Limb (tissue), 2 donors: ENCODE measurements at regions not wholly inside any gene's neighbourhood (a gene's known extent, or its start where the extent isn't known, plus 50 kb on each side); places are given as distances from the start of the nearest gene placed in this dataset.
"Not testable (repeated sequence)": the region's sequence is repeated elsewhere in the genome, so short reads cannot be mapped to it uniquely, and the experiment has no call there.

Experiments
- DNase-seq, 2 donors: peaks; one replicate each; pipeline ENCODE4 v3.0.0-alpha.2; 2016; ENCODE audit errors: extremely low spot score in 2 of 2

DNA sequence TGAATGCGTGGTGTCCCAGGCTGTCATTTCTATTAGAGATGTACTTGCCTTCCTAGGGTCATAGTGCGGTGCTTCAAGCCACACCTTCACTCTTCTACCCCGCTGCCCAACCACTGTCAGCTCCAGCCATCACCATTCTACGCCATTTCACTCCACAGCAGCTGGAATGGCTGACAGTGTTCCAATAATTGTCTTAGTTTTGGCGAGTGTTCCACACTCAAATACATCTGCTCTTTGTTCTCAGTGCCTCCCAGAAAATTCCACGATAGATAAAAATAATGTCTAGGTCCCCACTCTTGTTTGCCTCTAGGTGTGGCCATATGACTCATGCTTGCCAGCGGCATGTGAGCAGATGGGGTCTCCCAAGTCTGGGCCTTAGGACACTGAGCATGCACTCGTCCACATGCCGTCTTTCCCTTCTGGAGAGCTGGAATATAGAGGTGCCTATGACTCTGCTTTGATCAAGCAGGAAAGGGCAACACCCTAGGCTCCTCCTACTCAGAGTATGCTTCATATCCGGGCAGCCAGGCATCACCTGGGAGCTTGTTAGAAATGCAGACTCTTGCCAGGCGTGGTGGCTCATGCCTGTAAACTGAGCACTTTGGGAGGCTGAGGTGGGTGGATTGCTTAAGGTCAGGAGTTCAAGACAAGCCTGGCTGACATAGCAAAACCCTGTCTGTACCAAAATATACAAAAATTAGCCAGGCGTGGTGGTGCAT, 163.0 kb downstream of the BRMS1L start:
- DNase-seq: no peak

DNA sequence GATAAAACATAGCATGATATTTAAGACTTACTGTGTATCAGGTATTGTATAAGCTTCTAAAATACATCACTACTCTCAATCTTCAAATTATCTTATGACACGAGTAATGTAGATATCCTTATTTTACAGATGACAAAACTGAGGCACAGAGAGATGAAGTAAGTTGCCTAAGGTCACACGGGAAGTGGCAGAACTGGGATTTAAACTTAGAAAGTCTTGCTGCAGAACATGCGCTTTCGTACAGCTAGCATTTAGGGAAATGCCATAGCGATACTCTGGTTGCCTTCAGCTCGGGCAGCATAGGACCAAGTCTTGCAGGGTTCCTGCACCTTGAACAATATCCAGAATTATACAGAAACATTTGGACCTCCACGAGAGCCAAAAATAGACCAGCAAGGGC, 162.4 kb downstream of the BRMS1L start:
- DNase-seq: no peak

DNA sequence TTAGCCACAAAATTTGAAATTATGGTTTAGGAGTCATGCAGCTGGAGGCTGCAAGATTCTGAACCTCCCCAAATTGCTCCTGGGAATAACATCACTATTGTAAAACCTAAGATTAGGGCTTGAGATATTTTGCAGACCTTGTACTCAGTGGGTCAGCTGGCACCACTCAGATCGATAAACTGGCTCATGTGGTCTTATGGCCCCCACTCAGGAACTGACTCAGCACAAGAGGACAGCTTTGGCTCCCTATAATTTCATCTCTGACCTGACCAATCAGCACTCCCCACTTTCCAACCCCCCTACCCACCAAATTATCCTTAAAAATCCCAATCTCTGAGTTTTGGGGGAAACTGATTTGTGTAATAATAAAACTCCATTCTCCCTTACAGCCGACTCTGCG, 161.6 kb downstream of the BRMS1L start:
- DNase-seq: no peak

DNA sequence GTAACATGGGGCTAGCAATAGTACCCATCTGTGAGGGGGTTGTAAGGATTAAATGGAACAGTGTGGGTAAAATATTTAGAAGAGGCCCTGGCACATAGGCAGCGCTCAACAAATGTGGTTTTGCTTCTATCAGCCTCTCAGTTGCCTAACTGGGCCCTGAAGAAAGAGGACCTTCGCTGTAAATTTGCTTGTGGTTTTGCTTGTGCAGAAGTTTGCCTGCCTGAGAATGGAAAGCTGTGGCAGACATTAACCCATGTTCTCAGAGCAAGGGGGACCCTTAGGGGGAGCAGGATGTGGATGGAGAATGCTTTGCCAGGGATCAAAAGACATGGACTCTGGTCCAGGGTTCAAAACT, 160.1 kb downstream of the BRMS1L start:
- no peak for DNase-seq

DNA sequence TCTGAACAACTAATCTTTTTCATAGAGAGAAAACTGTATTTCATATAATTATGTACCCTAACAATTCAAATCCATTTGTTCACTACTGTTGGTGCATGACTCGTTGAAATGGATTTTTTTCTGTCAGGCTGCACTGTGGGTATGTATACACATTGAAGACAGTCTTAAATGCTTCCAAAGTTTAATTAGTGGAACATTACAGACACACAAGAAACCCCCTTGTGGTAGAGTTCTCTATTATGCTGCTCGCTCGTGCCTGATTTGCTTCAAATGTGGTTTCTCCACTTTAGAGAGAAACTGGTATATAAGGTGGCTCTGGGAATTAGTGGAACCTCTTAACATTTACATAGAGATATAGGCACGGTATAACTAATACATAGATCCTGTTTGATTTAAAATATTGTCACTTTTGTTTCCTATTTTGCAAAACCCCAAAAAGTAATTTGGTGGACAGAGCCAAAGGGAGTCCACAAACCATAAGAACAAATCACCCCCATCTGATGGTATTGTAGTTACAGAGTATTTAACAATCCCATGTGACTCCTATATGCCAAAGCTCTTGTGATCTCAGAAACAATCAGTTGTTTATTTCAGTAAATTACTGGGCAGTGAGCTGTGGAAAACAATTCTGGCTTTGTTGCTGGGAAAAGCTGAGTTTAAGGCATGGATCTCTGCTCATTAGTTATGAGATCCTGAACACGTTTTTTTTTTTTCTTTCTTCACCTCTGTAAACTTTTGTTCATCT, 159.5 kb downstream of the BRMS1L start:
- DNase-seq: no peak

DNA sequence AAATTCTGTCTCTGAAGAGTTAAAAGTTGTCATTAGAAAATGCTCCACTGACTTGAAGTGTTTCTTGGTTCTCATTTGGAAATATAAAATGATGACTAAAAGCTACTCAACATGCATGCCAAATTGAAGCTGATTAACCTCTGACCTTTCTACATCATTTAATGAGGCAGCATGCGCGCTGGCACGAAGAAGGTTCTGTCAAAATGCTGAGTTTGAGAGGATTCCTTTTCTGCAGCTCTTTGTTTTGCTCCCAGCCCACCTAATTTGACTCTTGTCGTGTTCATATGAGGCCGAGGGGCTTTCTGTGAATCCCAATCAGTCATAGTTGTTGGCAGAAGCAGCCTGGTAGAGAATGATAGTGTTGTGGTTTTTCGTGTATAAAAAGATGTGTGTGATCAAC, 153.4 kb downstream of the BRMS1L start:
- no peak for DNase-seq

DNA sequence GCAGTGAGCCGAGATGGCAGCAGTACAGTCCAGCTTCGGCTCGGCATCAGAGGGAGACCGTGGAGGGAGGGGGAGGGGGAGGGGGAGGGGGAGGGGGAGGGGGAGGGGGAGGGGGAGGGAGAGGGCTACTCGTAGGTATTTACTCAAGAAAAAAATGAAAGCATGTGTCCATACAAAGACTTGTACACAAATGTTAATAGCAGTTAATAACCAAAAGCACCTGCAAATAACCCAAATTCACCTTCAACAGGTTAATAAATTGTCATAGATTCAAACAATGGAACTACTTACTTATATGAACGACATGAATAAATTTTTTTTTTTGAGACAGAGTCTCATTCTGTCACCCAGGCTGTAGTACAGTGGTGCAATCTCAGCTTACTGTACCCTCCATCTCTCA, 152.4 kb downstream of the BRMS1L start:
- DNase-seq: no peak

DNA sequence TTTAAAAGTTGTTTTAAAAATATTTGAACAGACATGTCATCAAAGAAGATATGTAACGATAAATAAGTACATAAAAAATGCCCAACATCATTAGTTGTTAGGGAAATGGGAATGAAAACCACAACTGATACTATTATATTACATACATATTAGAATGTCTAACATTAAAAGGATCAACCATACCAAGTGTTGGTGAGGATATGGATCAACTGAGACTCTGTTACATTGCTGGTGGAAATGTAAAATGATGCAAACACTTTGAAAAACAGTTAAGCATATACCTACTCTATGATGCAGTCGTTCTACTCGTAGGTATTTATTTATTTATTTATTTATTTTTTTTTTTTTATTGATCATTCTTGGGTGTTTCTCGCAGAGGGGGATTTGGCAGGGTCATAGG, 149.7 kb downstream of the BRMS1L start:
- no peak for DNase-seq

DNA sequence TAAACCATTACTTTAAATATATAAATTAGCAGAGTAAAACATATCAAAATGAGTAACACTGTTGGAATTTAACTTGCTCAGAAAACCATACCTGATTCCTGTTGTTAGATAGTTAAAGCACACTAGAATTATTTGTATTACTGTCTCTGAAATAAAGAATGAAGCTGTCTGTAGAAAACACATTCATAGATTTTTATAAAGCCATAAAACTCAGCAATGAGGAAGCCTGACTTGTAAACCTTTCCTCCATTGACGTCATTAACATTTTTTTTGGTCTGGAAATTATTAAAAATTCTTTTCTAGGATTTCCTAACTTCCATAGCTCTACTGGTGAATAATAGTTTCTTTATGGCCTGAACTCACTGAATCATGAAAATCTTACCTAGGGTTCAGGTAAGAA, 147.6 kb downstream of the BRMS1L start:
- DNase-seq: no peak

DNA sequence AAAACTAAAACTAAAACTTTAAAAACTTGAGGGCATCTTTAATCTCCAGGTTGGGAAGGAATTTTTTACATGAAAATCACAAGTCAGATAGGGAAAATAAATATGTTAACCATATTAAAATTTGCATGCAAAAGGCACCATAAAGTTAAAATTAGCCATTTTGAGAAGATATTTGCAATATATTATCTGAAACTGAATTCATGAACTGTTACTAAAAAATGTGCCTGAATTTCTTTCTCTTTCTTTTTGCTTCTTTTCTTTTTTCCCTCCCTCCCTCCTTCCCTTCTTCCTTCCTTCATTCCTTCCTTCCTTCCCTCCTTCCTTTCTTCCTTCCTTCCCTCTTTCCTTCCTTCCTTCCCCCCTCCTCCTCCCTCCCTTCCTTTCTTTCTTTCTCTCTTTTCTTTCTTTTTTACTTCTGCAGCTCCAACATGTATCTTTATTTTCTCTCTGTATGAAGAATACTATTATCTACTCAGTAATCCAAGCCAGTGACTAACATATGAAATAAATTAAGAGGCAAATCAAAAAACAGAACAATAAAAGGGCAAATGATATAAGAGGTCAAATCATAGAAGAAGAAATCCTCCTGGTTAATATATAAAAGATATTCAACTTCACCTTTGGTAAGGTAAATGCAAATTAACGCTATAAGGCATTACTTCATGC, 146.0 kb downstream of the BRMS1L start:
- DNase-seq: no peak

DNA sequence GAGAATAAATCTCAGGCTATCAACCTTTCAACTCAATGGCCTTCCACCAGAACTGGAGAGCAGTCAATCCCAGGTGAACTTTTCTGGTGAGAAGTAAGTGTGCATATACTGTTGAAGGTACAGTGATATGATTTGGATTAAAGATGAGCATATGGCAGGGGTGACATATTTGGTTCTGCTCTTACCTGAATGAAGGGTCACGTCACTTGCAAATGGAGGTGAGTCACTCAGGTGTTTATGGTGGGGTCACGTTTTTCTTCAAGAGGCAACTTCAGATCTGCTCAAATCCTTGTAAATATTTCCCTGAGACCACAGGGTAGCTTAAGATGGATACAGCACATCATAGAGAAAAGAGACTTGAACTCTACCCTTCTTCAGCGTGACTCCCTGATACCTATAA, 143.2 kb downstream of the BRMS1L start:
- DNase-seq: no peak

DNA sequence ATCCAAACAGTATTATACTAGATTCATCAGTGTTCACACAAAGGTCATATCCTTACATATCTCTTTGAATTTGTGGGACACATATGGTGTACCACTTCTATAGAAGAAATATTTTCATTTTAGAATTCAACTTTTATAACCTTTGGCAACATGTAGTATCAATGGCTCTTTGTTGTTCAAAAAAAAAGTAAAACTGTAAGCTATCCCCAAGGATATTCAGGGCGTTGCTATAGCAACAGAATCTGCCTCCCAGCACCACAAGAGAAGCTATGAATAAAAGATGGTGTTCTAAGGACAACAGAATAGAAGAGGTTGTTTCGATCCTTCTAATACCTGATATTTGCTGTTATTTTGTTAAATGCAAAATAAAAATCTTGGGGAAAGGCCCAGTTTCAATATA, 139.3 kb downstream of the BRMS1L start:
- no peak for DNase-seq

DNA sequence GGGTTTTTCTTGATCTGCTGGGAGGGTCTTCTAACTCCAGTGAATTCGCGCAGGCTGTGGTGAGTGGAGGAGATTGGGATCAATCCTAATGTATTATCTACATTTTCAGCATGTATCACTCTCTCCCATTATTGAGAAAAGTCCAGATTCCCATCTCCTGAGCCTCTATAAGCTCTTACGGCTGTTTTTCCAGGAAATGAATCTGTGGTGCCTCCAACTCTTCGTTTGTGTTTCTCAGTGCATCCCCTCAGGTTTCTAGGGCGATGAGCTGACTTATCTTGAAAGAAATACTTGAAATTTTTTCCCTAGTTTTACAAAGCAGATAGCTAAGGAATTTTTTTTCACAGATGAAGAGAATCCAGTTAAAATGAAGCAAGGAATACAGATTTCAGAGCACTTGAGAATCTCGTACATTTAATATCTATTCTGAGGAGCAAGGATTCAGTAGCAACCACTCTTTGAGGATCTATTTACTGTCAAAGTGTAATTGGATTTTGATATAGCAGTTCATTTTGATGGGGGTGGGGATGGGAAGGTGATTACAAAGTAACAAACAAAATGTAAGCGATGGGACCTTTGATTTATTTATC, 138.7 kb downstream of the BRMS1L start:
- DNase-seq: no peak

DNA sequence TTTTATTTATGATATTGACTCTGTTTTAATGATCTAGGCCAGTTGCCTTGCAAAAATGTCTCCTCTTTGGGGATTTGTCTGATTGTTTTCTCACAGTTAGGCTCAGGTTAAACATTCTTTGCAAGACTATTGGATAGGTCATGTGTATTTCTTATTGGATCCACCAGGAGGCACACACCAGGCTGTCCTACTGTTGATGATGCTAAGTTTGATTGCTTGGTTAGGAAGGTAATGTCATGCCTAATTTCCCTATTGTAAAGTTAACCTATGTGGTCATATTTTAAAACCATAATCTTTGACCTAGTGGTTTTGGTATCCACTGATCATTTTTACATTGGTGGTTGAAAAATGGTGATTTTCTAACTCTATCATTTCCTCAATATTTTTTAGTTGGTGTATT, 137.1 kb downstream of the BRMS1L start:
- no peak for DNase-seq

DNA sequence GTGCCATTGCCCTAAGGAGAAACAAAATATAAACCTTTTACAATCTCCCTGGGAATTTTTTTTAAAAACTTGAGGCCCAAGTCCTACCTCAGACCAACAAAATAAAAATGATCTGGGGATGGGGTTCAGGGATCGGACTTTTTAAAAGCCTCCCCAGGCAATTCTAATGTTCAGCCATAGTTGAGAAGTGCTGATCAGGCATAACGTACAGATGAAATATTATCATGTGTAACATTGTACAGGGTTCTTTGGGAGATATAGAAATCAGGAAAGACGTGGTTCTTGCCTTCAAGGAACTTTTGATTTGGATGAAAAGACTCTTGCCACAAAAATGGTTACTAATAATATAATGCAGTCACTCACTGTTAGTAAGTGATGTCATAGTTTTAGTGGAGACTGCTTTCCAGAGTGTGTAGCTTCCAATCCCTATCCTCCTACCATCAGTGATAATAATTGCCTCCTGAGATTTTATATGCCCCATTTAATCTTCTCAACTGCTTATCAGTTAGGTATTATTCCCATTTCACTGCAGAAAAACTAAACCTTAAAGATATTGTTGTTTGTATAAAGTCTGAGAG, 135.6 kb downstream of the BRMS1L start:
- DNase-seq: no peak

DNA sequence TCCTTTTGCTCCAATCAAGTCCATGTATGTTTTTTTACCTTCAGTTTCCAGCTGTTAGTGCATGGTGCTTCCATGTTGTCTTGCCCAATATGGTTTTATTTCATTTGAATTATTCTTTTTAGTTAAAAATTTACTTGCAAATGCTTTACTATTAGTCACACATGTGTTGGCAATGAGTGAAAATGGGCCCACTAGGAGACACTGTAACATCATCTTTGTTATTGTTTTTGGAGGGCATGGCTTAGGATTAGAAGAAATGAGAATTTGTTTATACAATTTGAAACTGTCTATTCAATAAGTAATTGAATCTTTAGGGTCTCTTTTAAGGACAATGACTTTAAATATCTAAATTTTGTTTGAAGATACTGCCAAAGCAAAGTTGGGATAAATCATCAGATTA, 133.7 kb downstream of the BRMS1L start:
- DNase-seq: no peak

DNA sequence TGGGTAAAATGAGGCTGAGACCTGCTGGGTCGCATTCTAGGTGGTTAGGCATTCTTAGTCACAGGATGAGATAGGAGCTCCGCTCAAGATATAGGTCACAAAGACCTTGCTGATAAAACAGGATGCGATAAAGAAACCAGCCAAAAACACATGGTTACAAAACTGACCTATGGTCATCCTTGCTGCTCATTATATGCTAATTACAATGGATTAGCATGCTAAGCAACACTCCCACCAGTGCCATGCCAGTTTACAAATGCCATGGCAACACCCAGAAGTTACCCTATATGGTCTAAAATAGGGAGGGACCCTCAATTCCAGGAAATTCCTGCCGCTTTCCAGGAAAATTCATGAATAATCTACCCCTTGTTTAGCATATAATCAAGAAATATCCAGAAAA, 132.4 kb downstream of the BRMS1L start:
- DNase-seq: no peak

DNA sequence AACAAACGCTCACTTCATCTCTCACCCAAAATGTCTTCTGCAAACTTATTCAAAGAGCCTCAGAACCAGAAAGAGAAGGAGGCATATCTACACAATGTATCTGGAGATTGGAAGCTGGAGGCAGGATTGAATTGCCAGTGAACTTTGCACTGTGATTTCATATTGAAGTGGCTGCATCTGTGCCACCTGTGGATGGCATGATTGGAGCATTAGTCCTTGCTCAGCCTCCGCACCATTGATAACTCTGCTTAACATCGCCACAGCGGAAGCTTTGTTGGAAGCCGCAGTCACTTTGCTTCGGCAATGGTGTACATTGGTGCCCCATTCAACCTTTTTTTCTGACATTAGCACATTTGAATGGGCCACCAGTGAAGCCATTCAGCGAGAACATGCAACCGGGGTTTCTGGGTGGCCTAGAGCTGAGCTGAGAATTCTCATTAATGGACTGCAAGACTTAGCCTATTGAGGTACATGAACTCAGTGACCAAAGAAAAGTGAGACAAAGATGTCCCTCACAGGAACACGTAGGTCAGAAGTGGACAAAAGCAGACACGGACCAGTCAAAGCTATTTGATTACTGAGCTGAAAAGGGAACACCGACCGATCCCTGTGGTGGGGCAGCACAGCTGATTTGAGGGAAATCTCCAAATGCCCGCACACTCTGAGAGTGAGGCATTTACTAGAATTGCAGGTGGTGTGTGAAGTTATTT, 130.4 kb downstream of the BRMS1L start:
- DNase-seq: no peak

DNA sequence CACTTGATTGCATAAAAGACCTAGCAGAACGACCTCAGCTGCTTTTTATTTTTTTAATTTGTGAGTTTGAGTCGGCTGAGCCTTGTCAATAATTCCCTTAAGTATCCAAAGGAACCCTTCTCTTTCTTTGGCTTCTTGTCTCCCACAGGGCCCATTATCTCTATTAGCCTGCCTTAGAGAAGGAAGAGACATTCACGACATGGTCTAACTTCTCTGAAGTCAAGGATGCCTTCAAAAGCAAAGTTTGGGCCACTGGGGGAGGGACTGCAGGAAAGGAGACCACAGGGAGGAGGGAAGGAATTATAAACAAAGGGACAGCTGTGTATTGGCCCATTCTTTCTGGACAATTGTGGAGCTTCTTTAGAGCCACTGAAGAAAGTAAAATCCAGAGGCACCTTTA, 126.4 kb downstream of the BRMS1L start:
- no peak for DNase-seq

DNA sequence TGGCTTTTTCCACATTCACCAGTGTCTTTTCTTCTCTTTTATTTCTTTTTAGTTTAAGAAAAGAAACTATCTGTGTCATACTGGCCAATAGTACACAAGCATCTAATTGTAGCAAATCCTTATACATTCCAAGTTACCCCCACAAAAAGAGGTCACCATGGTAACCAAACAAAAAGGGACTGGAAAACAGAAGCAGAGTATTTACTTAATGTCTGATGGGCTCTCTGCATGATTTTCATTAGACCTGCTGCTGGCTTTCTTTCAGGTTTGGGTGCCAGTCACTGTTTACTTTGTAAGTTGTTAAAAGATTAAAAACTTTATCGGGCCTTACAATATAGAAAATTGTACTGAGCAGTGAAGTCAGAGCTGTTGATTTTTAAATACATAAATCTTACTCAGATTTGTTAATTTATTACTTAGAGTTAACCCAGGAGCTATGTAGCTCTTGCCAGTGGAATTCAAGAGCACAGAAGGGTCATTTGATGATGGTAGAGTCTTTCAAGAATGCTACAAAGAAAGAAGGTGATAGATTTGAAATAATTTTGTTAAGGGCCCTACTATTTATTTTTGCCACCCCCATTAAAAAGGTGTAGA, 123.9 kb downstream of the BRMS1L start:
- peak in 1 of 2 donors; percentile 44 for DNase-seq

DNA sequence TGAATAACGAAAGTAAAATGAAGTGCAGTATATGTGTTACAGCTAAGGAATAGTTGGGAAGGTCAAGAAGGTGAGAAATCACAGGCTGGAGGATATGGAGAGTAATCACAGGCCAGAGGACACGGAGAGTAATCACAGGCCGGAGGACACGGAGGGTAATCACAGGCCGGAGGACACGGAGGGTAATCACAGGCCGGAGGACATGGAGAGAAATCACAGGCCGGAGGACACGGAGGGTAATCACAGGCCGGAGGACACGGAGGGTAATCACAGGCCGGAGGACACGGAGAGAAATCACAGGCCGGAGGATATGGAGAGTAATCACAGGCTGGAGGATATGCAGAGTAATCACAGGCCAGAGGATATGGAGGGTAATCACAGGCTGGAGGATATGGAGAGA, 121.8 kb downstream of the BRMS1L start:
- not testable (repeated sequence) for DNase-seq
